ENCODE measurements at regions not wholly inside any gene's neighbourhood (a gene's known extent, or its start where the extent isn't known, plus 50 kb on each side); places are given as distances from the start of the nearest gene placed in this dataset.

DNA sequence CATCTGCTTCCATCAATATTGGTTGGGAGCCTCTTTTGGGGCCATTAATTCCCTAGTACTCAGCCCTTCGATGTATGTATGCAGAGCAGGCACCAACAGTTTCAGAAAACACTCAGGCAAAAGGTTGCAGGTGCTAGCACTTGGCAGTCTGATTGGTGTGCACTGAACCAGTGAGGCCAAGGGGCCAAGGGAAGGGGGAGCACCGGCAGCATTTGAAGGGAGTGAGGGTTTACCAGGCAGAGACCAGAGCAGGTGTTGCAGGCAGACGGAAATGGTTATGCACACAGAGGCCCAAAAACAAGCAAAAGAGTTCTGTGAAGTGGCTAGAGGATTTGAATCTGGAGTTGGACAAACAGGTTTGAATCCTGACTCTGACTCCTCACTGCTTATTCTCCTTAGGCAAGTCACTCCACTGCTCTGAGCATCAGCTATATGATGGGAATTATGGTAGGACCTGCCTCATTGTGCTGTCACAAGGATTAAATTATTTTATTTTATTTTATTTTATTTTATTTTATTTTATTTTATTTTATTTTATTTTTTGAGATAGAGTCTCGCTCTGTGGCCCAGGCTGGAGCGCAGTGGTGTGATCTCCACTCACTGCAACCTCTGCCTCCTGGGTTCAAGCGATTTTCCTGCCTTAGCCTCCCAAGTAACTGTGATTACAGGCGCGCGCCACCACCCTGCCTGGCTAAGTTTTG lies 58.1 kb upstream of the SHLD1 start:
- TF ChIP-seq ZNF274 (IDR thresholded peaks at IDR 0.05; ENCODE audit: borderline replicate concordance, extremely low read depth, low read length) (no peak), POLR2A (IDR thresholded peaks at IDR 0.05; ENCODE audit: control extremely low read depth in 1 of 2, low read depth in 2 of 2, low read length in 2 of 2) (no peak), JUND (IDR thresholded peaks at IDR 0.05; ENCODE audit: low read length) (no peak), EZH2 (IDR thresholded peaks at IDR 0.05; ENCODE audit: low read depth, low read length, severe bottlenecking) (no peak), CHD1 (IDR thresholded peaks at IDR 0.05; ENCODE audit: low read depth, low read length) (no peak), SUZ12 (IDR thresholded peaks at IDR 0.05; ENCODE audit: low read length) (no peak)
- TF ChIP-seq, protein P1, sequence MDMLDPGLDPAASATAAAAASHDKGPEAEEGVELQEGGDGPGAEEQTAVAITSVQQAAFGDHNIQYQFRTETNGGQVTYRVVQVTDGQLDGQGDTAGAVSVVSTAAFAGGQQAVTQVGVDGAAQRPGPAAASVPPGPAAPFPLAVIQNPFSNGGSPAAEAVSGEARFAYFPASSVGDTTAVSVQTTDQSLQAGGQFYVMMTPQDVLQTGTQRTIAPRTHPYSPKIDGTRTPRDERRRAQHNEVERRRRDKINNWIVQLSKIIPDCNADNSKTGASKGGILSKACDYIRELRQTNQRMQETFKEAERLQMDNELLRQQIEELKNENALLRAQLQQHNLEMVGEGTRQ (IDR thresholded peaks at IDR 0.05; ENCODE audit: low read length), result no peak
- TF ChIP-seq, protein P2, sequence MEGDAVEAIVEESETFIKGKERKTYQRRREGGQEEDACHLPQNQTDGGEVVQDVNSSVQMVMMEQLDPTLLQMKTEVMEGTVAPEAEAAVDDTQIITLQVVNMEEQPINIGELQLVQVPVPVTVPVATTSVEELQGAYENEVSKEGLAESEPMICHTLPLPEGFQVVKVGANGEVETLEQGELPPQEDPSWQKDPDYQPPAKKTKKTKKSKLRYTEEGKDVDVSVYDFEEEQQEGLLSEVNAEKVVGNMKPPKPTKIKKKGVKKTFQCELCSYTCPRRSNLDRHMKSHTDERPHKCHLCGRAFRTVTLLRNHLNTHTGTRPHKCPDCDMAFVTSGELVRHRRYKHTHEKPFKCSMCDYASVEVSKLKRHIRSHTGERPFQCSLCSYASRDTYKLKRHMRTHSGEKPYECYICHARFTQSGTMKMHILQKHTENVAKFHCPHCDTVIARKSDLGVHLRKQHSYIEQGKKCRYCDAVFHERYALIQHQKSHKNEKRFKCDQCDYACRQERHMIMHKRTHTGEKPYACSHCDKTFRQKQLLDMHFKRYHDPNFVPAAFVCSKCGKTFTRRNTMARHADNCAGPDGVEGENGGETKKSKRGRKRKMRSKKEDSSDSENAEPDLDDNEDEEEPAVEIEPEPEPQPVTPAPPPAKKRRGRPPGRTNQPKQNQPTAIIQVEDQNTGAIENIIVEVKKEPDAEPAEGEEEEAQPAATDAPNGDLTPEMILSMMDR (IDR thresholded peaks at IDR 0.05; ENCODE audit: control extremely low read depth in 1 of 3, insufficient read depth in 1 of 3, low read depth in 1 of 3, low read length in 3 of 3), result no peak

Measured in H1 (cell line).